Left lung (tissue), 4 donors: ENCODE measurements at regions not wholly inside any gene's neighbourhood (a gene's known extent, or its start where the extent isn't known, plus 50 kb on each side); places are given as distances from the start of the nearest gene placed in this dataset.
A peak's percentile ranks its signal among the peaks of the same experiment; 100 is the strongest.

Experiments used
- ATAC-seq: fragments of 200-7000 bp; cut with Tn5 transposase; one replicate; pipeline ENCODE4 v1.9.1; 2020; ENCODE audit warnings: moderate library complexity
- DNase-seq, 4 donors: peaks; one replicate each; pipeline ENCODE4 v3.0.0-alpha.2; 2013 to 2020
- H3K27ac ChIP-seq, 2 donors: fragments of 200-600 bp; sonication (generic) in 1 of 2; one replicate each; pipeline versions ENCODE4 v1.5.0 to v1.8.0; 2020 to 2021
- H3K27me3 ChIP-seq, 2 donors: fragments of 200-600 bp; sonication (generic) in 1 of 2; one replicate each; pipeline versions ENCODE4 v1.5.0 to v1.8.0; 2020 to 2021
- H3K36me3 ChIP-seq, 2 donors: fragments of 200-600 bp; sonication (generic) in 1 of 2; one replicate each; pipeline versions ENCODE4 v1.5.0 to v1.8.0; 2020 to 2021
- H3K4me1 ChIP-seq, 2 donors: fragments of 200-600 bp; one replicate each; pipeline ENCODE4 v1.8.0; 2021
- H3K4me3 ChIP-seq, 2 donors: fragments of 200-600 bp; sonication (generic) in 1 of 2; one replicate each; pipeline versions ENCODE4 v1.5.0 to v1.8.0; 2020 to 2021; ENCODE audit warnings: mild to moderate bottlenecking in 1 of 2
- H3K9me3 ChIP-seq, 2 donors: fragments of 200-600 bp; sonication (generic) in 1 of 2; one replicate each; pipeline versions ENCODE4 v1.5.0 to v1.8.0; 2020 to 2021
- intact Hi-C, 2 donors: fragments of 100-400 bp; cut with DNase I; formaldehyde crosslinking; loops; one replicate each; pipeline versions ENCODE4 v1.11.2 to v1.14.2; 2022
- TF ChIP-seq, protein P1 (sequence below), 2 donors: fragments of 200-600 bp; sonication (generic) in 1 of 2; IDR thresholded peaks; one replicate each; pipeline versions ENCODE4 v1.5.0 to v1.8.0; 2021; ENCODE audit warnings: antibody characterized with exemption in 2 of 2
- donor health status: DM: no; HTN: yes; CAD: no.
- donor health status: DM: no; HTN: no; CAD: no.

- no peak for ATAC-seq
These were observed 337.8 kb downstream of the MIAT start for GRCh38 chr22:26995235-26995634.

GRCh38 chr22:26996154-26996553, 338.8 kb downstream of the MIAT start:
- DNase-seq, result no peak
- Histone ChIP-seq H3K27me3 (no peaks in the 10 kb centered on the region), H3K4me1 (no peaks in the 10 kb centered on the region), H3K9me3 (no peaks in the 10 kb centered on the region), H3K27ac (no peak overlapping the region), H3K36me3 (no peaks in the 10 kb centered on the region), H3K4me3 (no peak overlapping the region)
- intact Hi-C loops, result no loop called here
- ATAC-seq, result no peak
- TF ChIP-seq, protein P1, sequence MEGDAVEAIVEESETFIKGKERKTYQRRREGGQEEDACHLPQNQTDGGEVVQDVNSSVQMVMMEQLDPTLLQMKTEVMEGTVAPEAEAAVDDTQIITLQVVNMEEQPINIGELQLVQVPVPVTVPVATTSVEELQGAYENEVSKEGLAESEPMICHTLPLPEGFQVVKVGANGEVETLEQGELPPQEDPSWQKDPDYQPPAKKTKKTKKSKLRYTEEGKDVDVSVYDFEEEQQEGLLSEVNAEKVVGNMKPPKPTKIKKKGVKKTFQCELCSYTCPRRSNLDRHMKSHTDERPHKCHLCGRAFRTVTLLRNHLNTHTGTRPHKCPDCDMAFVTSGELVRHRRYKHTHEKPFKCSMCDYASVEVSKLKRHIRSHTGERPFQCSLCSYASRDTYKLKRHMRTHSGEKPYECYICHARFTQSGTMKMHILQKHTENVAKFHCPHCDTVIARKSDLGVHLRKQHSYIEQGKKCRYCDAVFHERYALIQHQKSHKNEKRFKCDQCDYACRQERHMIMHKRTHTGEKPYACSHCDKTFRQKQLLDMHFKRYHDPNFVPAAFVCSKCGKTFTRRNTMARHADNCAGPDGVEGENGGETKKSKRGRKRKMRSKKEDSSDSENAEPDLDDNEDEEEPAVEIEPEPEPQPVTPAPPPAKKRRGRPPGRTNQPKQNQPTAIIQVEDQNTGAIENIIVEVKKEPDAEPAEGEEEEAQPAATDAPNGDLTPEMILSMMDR (IDR thresholded peaks at IDR 0.05), result no peak

More at GRCh38 chr22:26995235-26995634, 337.8 kb downstream of the MIAT start:
- peak in 1 of 4 donors; percentile 2 for DNase-seq
- Histone ChIP-seq H3K27me3 (no peaks in the 10 kb centered on the region), H3K4me1 (no peaks in the 10 kb centered on the region), H3K27ac (no peak overlapping the region), H3K4me3 (no peak overlapping the region), H3K9me3 (no peaks in the 10 kb centered on the region), H3K36me3 (no peaks in the 10 kb centered on the region)
- intact Hi-C loops, result no loop called here
- TF ChIP-seq, protein P1 (IDR thresholded peaks at IDR 0.05), result no peak

DNA sequence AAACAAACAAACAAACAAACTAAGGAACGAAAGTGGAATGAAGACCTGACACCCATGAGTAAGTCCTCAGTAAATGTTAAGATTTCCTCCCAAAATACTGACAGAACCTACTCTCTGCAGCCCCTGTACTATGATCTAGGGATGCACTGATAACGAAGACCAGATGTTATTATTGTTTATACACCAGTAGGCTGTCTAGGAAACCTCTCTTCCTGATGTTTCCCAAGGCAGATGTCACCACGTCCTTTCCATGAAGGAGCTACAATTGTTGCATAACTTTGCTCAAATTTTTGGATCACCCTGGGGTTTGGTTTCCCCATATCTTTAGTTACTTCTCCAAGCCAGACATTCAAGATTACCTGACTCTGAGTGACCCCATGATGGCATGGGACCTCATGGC, 340.7 kb downstream of the MIAT start:
- intact Hi-C loops, result no loop called here
- H3K27me3 ChIP-seq, result no peaks in the 10 kb centered on the region
- no peaks in the 10 kb centered on the region for H3K9me3 ChIP-seq
- H3K27ac ChIP-seq, result no peak overlapping the region
- no peaks in the 10 kb centered on the region for H3K4me1 ChIP-seq
- no peak overlapping the region for H3K4me3 ChIP-seq
- TF ChIP-seq, protein P1 (IDR thresholded peaks at IDR 0.05), result no peak
- ATAC-seq (no peak), DNase-seq (no peak)
- no peaks in the 10 kb centered on the region for H3K36me3 ChIP-seq

DNA sequence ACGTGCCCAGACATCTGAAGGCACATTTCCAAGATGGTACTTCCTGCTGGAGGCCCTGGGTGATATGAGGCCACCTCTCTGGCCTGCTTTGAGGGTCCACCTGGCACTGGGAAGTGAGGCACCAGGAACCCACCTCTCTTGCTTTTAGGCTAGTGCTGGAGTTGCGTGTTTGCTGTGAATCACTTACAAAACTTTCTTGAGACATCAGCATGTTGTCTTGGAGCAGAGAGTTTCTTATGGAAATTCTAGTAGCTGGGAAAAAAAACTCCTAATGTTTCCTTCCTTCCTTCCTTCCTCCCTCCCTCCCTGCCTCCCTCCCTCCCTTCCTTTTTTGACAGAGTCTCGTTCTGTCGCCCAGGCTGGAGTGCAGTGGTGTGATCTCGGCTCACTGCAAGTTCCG, 341.3 kb downstream of the MIAT start:
- H3K4me3 ChIP-seq, result no peak overlapping the region
- ATAC-seq, result no peak
- H3K27ac ChIP-seq, result no peak overlapping the region
- no peaks in the 10 kb centered on the region for H3K4me1 ChIP-seq
- intact Hi-C loops, result no loop called here
- DNase-seq, result no peak
- no peaks in the 10 kb centered on the region for H3K27me3 ChIP-seq
- H3K36me3 ChIP-seq, result no peaks in the 10 kb centered on the region
- no peaks in the 10 kb centered on the region for H3K9me3 ChIP-seq
- TF ChIP-seq, protein P1 (IDR thresholded peaks at IDR 0.05), result no peak

DNA sequence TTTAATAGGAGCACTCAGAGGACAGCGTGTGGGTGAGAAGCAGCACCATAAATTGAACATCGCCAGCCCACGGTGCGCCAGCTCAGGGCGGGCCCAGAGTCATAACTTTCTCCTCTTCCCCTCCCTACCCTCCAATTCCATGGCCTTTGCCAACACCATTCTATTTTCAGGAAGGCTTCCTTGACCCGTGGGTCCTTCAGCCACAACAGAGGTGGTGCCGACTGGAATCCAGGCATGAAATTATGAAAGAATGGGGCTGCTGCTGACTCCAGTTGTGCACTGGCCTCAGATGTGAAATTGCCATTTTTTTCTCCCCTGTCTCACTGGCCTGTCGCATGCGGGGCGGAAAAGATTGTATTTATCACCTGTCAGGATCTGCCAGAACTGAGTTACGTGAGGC, 345.9 kb downstream of the MIAT start:
- Histone ChIP-seq H3K4me3 (no peak overlapping the region), H3K36me3 (no peaks in the 10 kb centered on the region), H3K27me3 (no peaks in the 10 kb centered on the region), H3K4me1 (no peaks in the 10 kb centered on the region), H3K27ac (no peak overlapping the region), H3K9me3 (no peaks in the 10 kb centered on the region)
- DNase-seq, result no peak
- intact Hi-C loops, result no loop called here
- TF ChIP-seq, protein P1 (IDR thresholded peaks at IDR 0.05), result no peak
- ATAC-seq, result no peak
